DMS53 treated with DMSO at 0.1 percent for 48 hours (cell line): ENCODE measurements at regions not wholly inside any gene's neighbourhood (a gene's known extent, or its start where the extent isn't known, plus 50 kb on each side); places are given as distances from the start of the nearest gene placed in this dataset.
"Not testable (repeated sequence)": the region's sequence is repeated elsewhere in the genome, so short reads cannot be mapped to it uniquely, and the experiment has no call there.

Source experiments
- DNase-seq: peaks from one replicate; lab custom pipeline; 2025; ENCODE audit not compliant: unreplicated experiment; lab: John Stamatoyannopoulos, UW

- DNase-seq = no peak
Observed at GRCh38 chr10:42380926-42381547, 257.3 kb downstream of the ZNF33B start.

GRCh38 chr10:42367532-42368230 is 270.7 kb downstream of the ZNF33B start:
- DNase-seq = peak; percentile 53

GRCh38 chr10:42351745-42352144 is 286.6 kb downstream of the ZNF33B start:
- DNase-seq = no peak

GRCh38 chr10:42336593-42337337 is 301.6 kb downstream of the ZNF33B start:
- not testable (repeated sequence) for DNase-seq

- not testable (repeated sequence) for DNase-seq
Observed at GRCh38 chr10:42335653-42336296, 302.6 kb downstream of the ZNF33B start.

GRCh38 chr10:42304341-42304740 is 334.0 kb downstream of the ZNF33B start:
- DNase-seq = no peak

- not testable (repeated sequence) for DNase-seq
Observed at GRCh38 chr10:42281896-42282295, 356.5 kb downstream of the ZNF33B start.

GRCh38 chr10:42269788-42270187 is 368.6 kb downstream of the ZNF33B start:
- not testable (repeated sequence) for DNase-seq

GRCh38 chr10:42263259-42263658 is 375.1 kb downstream of the ZNF33B start:
- DNase-seq = not testable (repeated sequence)

GRCh38 chr10:42243002-42243401 is 395.4 kb downstream of the ZNF33B start:
- not testable (repeated sequence) for DNase-seq

- no peak for DNase-seq
Observed at GRCh38 chr10:42242135-42242805, 396.1 kb downstream of the ZNF33B start.

GRCh38 chr10:42236401-42236800 is 402.0 kb downstream of the ZNF33B start:
- not testable (repeated sequence) for DNase-seq

- not testable (repeated sequence) for DNase-seq
Observed at GRCh38 chr10:42235736-42236135, 402.6 kb downstream of the ZNF33B start.

- DNase-seq = not testable (repeated sequence)
Observed at GRCh38 chr10:42235241-42235640, 403.1 kb downstream of the ZNF33B start.

- not testable (repeated sequence) for DNase-seq
Observed at GRCh38 chr10:42234506-42234905, 403.9 kb downstream of the ZNF33B start.

GRCh38 chr10:42233461-42234206 is 404.7 kb downstream of the ZNF33B start:
- not testable (repeated sequence) for DNase-seq

GRCh38 chr10:42232955-42233354 is 405.4 kb downstream of the ZNF33B start:
- DNase-seq = not testable (repeated sequence)

- not testable (repeated sequence) for DNase-seq
Observed at GRCh38 chr10:42230812-42231211, 407.6 kb downstream of the ZNF33B start.

GRCh38 chr10:42230115-42230514 is 408.3 kb downstream of the ZNF33B start:
- DNase-seq = not testable (repeated sequence)

GRCh38 chr10:42227859-42228258 is 410.5 kb downstream of the ZNF33B start:
- DNase-seq = not testable (repeated sequence)
